H1 (cell line): ENCODE measurements at regions not wholly inside any gene's neighbourhood (a gene's known extent, or its start where the extent isn't known, plus 50 kb on each side); places are given as distances from the start of the nearest gene placed in this dataset.

Experiments used
- EZH2 ChIP-seq: fragments of 200-600 bp; sonication (generic); IDR thresholded peaks from 2 replicates; pipeline ENCODE4 v1.7.1; 2012; ENCODE audit warnings: low read depth, mild to moderate bottlenecking, moderate library complexity, low read length, inconsistent platforms; ENCODE audit not compliant: severe bottlenecking
- GTF2F1 ChIP-seq: IDR thresholded peaks from 2 replicates; pipeline ENCODE4 v1.6.1; 2012; ENCODE audit warnings: low read depth, low read length, improper control_type of control experiment, borderline replicate concordance
- TF ChIP-seq, protein P1 (sequence below), 3 experiments: IDR thresholded peaks; 1 replicate in 2 of 3; 2 replicates in 1 of 3; pipeline versions ENCODE4 v1.5.1 to v1.6.1; 2011; ENCODE audit warnings: low read length in 3 of 3, mild to moderate bottlenecking in 3 of 3, inconsistent platforms in 2 of 3, low read depth in 1 of 3, moderate library complexity in 1 of 3; ENCODE audit not compliant: insufficient read depth in 1 of 3; ENCODE audit errors: control extremely low read depth in 1 of 3

DNA sequence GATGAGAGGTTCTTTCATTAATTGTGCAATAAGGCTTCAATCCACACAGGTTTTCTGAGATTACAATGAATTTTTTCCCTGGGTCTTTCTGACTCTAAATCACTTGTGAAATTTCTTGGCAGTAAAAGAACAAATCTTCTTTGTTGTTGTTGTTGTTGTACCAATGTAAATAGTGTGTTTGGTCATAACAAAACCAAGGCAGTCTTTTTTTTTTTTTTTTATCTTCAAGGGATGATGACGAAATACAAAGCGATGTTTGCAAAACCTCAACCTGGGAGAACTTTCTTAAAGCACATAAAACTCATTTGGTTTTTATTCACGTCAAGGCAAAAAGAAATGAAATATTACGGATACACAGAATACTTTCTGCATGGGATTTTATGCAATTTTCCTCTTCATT is 462.0 kb downstream of the LIG4 start (continued):
- no peak for TF ChIP-seq EZH2
- TF ChIP-seq, protein P1, sequence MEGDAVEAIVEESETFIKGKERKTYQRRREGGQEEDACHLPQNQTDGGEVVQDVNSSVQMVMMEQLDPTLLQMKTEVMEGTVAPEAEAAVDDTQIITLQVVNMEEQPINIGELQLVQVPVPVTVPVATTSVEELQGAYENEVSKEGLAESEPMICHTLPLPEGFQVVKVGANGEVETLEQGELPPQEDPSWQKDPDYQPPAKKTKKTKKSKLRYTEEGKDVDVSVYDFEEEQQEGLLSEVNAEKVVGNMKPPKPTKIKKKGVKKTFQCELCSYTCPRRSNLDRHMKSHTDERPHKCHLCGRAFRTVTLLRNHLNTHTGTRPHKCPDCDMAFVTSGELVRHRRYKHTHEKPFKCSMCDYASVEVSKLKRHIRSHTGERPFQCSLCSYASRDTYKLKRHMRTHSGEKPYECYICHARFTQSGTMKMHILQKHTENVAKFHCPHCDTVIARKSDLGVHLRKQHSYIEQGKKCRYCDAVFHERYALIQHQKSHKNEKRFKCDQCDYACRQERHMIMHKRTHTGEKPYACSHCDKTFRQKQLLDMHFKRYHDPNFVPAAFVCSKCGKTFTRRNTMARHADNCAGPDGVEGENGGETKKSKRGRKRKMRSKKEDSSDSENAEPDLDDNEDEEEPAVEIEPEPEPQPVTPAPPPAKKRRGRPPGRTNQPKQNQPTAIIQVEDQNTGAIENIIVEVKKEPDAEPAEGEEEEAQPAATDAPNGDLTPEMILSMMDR (IDR thresholded peaks at IDR 0.05; ENCODE audit: control extremely low read depth in 1 of 3, insufficient read depth in 1 of 3, low read depth in 1 of 3, low read length in 3 of 3), result no peak
- no peak for TF ChIP-seq GTF2F1
